SU-DHL-6 (cell line): ENCODE measurements at regions not wholly inside any gene's neighbourhood (a gene's known extent, or its start where the extent isn't known, plus 50 kb on each side); places are given as distances from the start of the nearest gene placed in this dataset.

Experiments used
- H2AFZ ChIP-seq: fragments of 200-600 bp; sonication (generic); 2 replicates; pipeline ENCODE4 v1.6.1; 2014; ENCODE audit warnings: low read depth, mild to moderate bottlenecking, moderate library complexity, mixed read lengths, antibody characterized with exemption, low read length; ENCODE audit not compliant: severe bottlenecking
- H3F3A ChIP-seq: fragments of 200-600 bp; shearing (Covaris generic); 2 replicates; pipeline ENCODE4 v1.6.0; 2016; ENCODE audit warnings: antibody characterized with exemption, mild to moderate bottlenecking; ENCODE audit not compliant: insufficient read depth
- H3K27ac ChIP-seq: fragments of 200-600 bp; sonication (generic); 2 replicates; pipeline ENCODE4 v1.5.1; 2016; ENCODE audit warnings: low read depth, mild to moderate bottlenecking, low read length, moderate library complexity, mixed read lengths
- H3K27me3 ChIP-seq: fragments of 200-600 bp; sonication (generic), shearing (Covaris generic); 2 replicates; pipeline ENCODE4 v1.6.0; 2014; ENCODE audit warnings: mild to moderate bottlenecking, low read length
- H3K36me3 ChIP-seq: fragments of 200-600 bp; sonication (generic); 2 replicates; pipeline ENCODE4 v1.6.1; 2014; ENCODE audit warnings: mild to moderate bottlenecking, low read length, mixed read lengths
- H3K4me2 ChIP-seq: fragments of 300-600, 200-600 bp; shearing (Covaris generic), sonication (generic); 2 replicates; pipeline ENCODE4 v1.6.0; 2014; ENCODE audit warnings: low read length, low read depth, mild to moderate bottlenecking; ENCODE audit not compliant: poor library complexity, severe bottlenecking
- H3K4me3 ChIP-seq: fragments of 200-600 bp; sonication (generic); 2 replicates; pipeline ENCODE4 v1.5.1; 2014; ENCODE audit warnings: antibody characterized with exemption, low read length, mild to moderate bottlenecking, mixed read lengths; ENCODE audit not compliant: insufficient read depth, poor library complexity, severe bottlenecking
- H3K79me2 ChIP-seq: fragments of 200-600 bp; sonication (generic); 2 replicates; pipeline ENCODE4 v1.6.1; 2014; ENCODE audit warnings: mild to moderate bottlenecking, low read length, moderate library complexity; ENCODE audit not compliant: insufficient read depth
- H3K9ac ChIP-seq: fragments of 200-600 bp; sonication (generic); 2 replicates; pipeline ENCODE4 v1.7.0; 2014; ENCODE audit warnings: mild to moderate bottlenecking, low read length
- H3K9me2 ChIP-seq: fragments of 200-600 bp; sonication (generic); replicated peaks from 2 replicates; pipeline ENCODE4 v1.6.1; 2014; ENCODE audit warnings: low read length; ENCODE audit not compliant: insufficient read depth
- H3K9me3 ChIP-seq: fragments of 200-600 bp; sonication (generic); 2 replicates; pipeline ENCODE4 v1.6.1; 2014; ENCODE audit warnings: low read length, mixed read lengths; ENCODE audit not compliant: insufficient read depth
- H4K20me1 ChIP-seq: fragments of 200-600 bp; sonication (generic); 2 replicates; pipeline ENCODE4 v1.6.1; 2014; ENCODE audit warnings: low read depth, mild to moderate bottlenecking, antibody characterized with exemption, low read length, moderate library complexity, mixed read lengths
- CTCF ChIP-seq: fragments of 200-600 bp; sonication (generic); IDR thresholded peaks from one replicate; pipeline ENCODE4 v1.5.1; 2017; ENCODE audit warnings: antibody characterized with exemption, mild to moderate bottlenecking, low read length, moderate library complexity; ENCODE audit not compliant: insufficient read depth, poor library complexity, severe bottlenecking
- EZH2phosphoT487 ChIP-seq: fragments of 200-600 bp; sonication (generic), shearing (Covaris generic); conservative IDR thresholded peaks from 2 replicates; pipeline ENCODE4 v1.6.1; 2018; ENCODE audit warnings: mild to moderate bottlenecking, antibody characterized with exemption, low read length, moderate library complexity, mixed read lengths

GRCh38 chr20:17832236-17832915 lies 132.6 kb downstream of the BANF2 start:
- Histone ChIP-seq H3K36me3 (no peaks in the 10 kb centered on the region), H3K9ac (no peak overlapping the region), H3K9me3 (no peaks in the 10 kb centered on the region), H3K9me2 (no peaks in the 10 kb centered on the region), H2AFZ (no peak overlapping the region), H3K4me2 (no peak overlapping the region), H4K20me1 (no peaks in the 10 kb centered on the region), H3K4me3 (no peak overlapping the region), H3F3A (no peaks in the 10 kb centered on the region), H3K79me2 (no peaks in the 10 kb centered on the region), H3K27ac (no peak overlapping the region), H3K27me3 (no peaks in the 10 kb centered on the region)
- no peak for TF ChIP-seq CTCF
- no peak for TF ChIP-seq EZH2phosphoT487

GRCh38 chr20:17828598-17829144 lies 128.9 kb downstream of the BANF2 start:
- no peak for TF ChIP-seq EZH2phosphoT487
- no peak for TF ChIP-seq CTCF

DNA sequence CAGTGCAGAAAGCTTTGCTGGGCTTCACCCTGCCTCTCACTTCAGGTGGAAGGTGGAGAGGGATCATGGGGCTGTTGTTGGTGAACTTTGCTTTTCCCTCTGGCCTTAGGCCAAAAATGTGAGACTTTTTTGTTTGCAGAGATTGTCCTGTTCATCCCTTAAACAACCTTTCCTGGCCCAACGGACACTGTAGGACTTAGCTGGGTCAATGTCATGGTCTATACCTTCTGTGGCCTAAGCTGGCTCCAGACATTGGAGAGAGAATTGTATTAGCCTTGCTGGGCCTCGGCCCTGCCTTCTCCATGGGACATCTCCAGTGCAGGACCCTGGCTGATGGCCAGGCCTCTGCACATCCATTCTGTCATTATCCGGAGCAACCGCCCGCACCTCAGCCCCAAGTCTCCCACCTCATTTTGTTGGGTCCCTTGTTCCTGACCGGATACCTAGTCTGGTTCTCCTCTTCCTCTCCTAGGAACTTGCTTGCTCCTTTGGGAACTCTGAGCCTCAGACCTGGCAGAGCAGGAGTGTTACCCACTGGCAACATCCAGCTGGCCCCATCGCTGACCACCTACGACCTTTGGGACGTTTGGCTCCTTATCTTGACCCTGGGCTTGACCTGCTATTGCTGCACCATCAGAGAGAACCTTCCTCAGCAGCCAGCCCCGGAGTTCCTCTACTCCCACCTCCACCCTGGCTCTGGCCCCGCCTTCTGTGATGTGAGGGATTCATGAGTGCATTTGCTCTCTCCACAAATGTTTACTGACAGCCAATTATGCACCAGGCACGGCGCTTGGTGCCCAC lies 128.2 kb downstream of the BANF2 start:
- H3F3A ChIP-seq, result no peaks in the 10 kb centered on the region
- H3K79me2 ChIP-seq, result no peaks in the 10 kb centered on the region
- H3K27ac ChIP-seq, result no peak overlapping the region
- TF ChIP-seq EZH2phosphoT487, result no peak
- H3K4me3 ChIP-seq, result no peak overlapping the region
- no peaks in the 10 kb centered on the region for H3K36me3 ChIP-seq
- H4K20me1 ChIP-seq, result no peaks in the 10 kb centered on the region
- H3K4me2 ChIP-seq, result no peak overlapping the region
- no peaks in the 10 kb centered on the region for H3K27me3 ChIP-seq
- H3K9me3 ChIP-seq, result no peaks in the 10 kb centered on the region
- no peak overlapping the region for H3K9ac ChIP-seq
- H2AFZ ChIP-seq, result no peak overlapping the region
- H3K9me2 ChIP-seq, result no peaks in the 10 kb centered on the region

More at GRCh38 chr20:17828598-17829144, 128.9 kb downstream of the BANF2 start:
- Histone ChIP-seq H2AFZ (no peak overlapping the region), H3K27ac (no peak overlapping the region), H3K9ac (no peak overlapping the region), H3F3A (no peaks in the 10 kb centered on the region), H3K36me3 (no peaks in the 10 kb centered on the region), H3K9me3 (no peaks in the 10 kb centered on the region), H4K20me1 (no peaks in the 10 kb centered on the region), H3K79me2 (no peaks in the 10 kb centered on the region), H3K27me3 (no peaks in the 10 kb centered on the region), H3K4me2 (no peak overlapping the region), H3K9me2 (no peaks in the 10 kb centered on the region), H3K4me3 (no peak overlapping the region)
